Astrocyte (in vitro differentiated cells and primary cell): ENCODE measurements at regions not wholly inside any gene's neighbourhood (a gene's known extent, or its start where the extent isn't known, plus 50 kb on each side); places are given as distances from the start of the nearest gene placed in this dataset.
"Not testable (repeated sequence)": the region's sequence is repeated elsewhere in the genome, so short reads cannot be mapped to it uniquely, and the experiment has no call there.

Experiments
- EZH2 ChIP-seq: IDR thresholded peaks from 2 replicates; pipeline ENCODE4 v1.6.1; 2012; ENCODE audit warnings: mild to moderate bottlenecking, low read length, inconsistent platforms; ENCODE audit not compliant: insufficient read depth
- TF ChIP-seq, protein P1 (sequence below): IDR thresholded peaks from 2 replicates; pipeline ENCODE4 v1.5.1; 2011; ENCODE audit warnings: low read depth, mild to moderate bottlenecking, inconsistent platforms, low read length, moderate library complexity; ENCODE audit not compliant: insufficient read depth

DNA sequence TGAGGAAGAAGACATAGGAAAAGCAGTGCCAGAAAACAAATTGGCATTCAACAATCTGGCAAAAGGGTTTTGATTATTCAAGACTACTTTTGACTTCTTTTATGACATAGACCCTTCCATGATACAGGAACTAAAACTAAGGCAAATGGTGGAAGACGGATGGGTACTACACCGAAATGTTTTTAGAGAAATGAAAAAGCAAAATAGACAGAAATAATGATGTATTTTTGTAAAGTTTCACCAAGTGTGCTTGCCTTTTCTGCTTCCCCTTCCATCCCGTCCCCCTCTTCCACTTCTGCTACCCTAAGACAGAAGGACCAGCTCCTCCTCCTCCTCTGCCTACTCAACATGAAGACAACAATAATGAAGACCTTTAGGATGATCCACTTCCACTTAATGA is 53.4 kb upstream of the PARP8 start:
- TF ChIP-seq, protein P1, sequence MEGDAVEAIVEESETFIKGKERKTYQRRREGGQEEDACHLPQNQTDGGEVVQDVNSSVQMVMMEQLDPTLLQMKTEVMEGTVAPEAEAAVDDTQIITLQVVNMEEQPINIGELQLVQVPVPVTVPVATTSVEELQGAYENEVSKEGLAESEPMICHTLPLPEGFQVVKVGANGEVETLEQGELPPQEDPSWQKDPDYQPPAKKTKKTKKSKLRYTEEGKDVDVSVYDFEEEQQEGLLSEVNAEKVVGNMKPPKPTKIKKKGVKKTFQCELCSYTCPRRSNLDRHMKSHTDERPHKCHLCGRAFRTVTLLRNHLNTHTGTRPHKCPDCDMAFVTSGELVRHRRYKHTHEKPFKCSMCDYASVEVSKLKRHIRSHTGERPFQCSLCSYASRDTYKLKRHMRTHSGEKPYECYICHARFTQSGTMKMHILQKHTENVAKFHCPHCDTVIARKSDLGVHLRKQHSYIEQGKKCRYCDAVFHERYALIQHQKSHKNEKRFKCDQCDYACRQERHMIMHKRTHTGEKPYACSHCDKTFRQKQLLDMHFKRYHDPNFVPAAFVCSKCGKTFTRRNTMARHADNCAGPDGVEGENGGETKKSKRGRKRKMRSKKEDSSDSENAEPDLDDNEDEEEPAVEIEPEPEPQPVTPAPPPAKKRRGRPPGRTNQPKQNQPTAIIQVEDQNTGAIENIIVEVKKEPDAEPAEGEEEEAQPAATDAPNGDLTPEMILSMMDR: not testable (repeated sequence)
- TF ChIP-seq EZH2: not testable (repeated sequence)
